Upper lobe of left lung (tissue), 4 donors: ENCODE measurements at regions not wholly inside any gene's neighbourhood (a gene's known extent, or its start where the extent isn't known, plus 50 kb on each side); places are given as distances from the start of the nearest gene placed in this dataset.

Experiments
- CTCF ChIP-seq, 6 experiments: fragments of 450-650 bp in 4 of 6; fragments of 200-600 bp in 2 of 6; sonication (generic) in 2 of 6; IDR thresholded peaks; one replicate each; pipeline ENCODE4 v1.5.1; 2016 to 2019; ENCODE audit warnings: antibody characterized with exemption in 6 of 6
- POLR2AphosphoS5 ChIP-seq, 2 donors: sonication (generic); formaldehyde crosslinking; IDR thresholded peaks; one replicate each; pipeline ENCODE4 v1.5.1; 2017; ENCODE audit warnings: antibody characterized with exemption in 2 of 2

DNA sequence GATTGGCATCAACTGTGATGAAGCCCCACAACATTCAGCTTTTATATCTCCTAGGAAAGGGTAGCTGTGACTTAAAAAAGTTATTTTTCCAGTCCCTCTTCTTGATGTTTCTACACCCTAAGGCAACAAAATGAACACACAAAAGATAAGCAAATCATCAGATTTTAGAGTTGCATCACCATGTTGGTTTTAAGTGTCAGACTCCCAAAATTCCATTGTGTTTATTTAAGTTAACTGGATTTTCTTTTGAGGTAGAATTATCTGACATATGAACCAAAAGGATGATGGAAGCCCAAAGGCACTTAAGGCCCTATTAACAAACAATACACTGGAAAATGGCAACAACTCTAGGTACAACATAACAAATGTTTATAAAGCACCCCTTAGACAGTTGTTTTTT is 261.7 kb upstream of the SLC39A10 start:
- TF ChIP-seq CTCF (IDR thresholded peaks at IDR 0.05) (no peak), POLR2AphosphoS5 (IDR thresholded peaks at IDR 0.05) (no peak)
